ENCODE measurements at regions not wholly inside any gene's neighbourhood (a gene's known extent, or its start where the extent isn't known, plus 50 kb on each side); places are given as distances from the start of the nearest gene placed in this dataset.

- Mint-ChIP-seq H3K4me1 (0 out of 2 replicates have a peak, but pooled peaks cover 4% of the 10 kb centered on the region), H3K9me3 (no peaks in the 10 kb centered on the region), H3K27ac (no peak overlapping the region), H3K27me3 (ENCODE audit: low read depth) (no peaks in the 10 kb centered on the region), H3K4me3 (no peak overlapping the region), H3K36me3 (no peaks in the 10 kb centered on the region)
- ChIA-PET POLR2A (no interaction called here), CTCF (no interaction called here)
- ATAC-seq (no peak), DNase-seq (ENCODE audit: low spot score) (no peak)
- TF ChIP-seq CTCF (IDR thresholded peaks at IDR 0.05) (no peak), RORB (CRISPR knock-in tag; IDR thresholded peaks at IDR 0.05) (no peak), SMAD4 (CRISPR knock-in tag; IDR thresholded peaks at IDR 0.05) (no peak), STAT6 (CRISPR knock-in tag; conservative IDR thresholded peaks at IDR 0.05; ENCODE audit: low read depth) (no peak), SP1 (CRISPR knock-in tag; conservative IDR thresholded peaks at IDR 0.05) (no peak), NFE2L1 (CRISPR knock-in tag; IDR thresholded peaks at IDR 0.05) (no peak), ZSCAN18 (CRISPR knock-in tag; IDR thresholded peaks at IDR 0.05) (no peak), USF2 (CRISPR knock-in tag; IDR thresholded peaks at IDR 0.05) (no peak), ARID4B (CRISPR knock-in tag; IDR thresholded peaks at IDR 0.05; ENCODE audit: borderline replicate concordance) (no peak), FOXP1 (CRISPR knock-in tag; IDR thresholded peaks at IDR 0.05; ENCODE audit: borderline replicate concordance) (no peak), NFYB (CRISPR knock-in tag; conservative IDR thresholded peaks at IDR 0.05; ENCODE audit: low read depth) (no peak), EMX1 (CRISPR knock-in tag; IDR thresholded peaks at IDR 0.05) (no peak), SMAD3 (CRISPR knock-in tag; IDR thresholded peaks at IDR 0.05; ENCODE audit: borderline replicate concordance) (no peak), GTF2I (CRISPR knock-in tag; conservative IDR thresholded peaks at IDR 0.05) (no peak), MLX (CRISPR knock-in tag; IDR thresholded peaks at IDR 0.05) (no peak), OVOL2 (CRISPR knock-in tag; IDR thresholded peaks at IDR 0.05; ENCODE audit: borderline replicate concordance) (no peak), ATF1 (CRISPR knock-in tag; IDR thresholded peaks at IDR 0.05) (no peak), TCF7 (CRISPR knock-in tag; IDR thresholded peaks at IDR 0.05; ENCODE audit: low read depth) (no peak), FOXK1 (CRISPR knock-in tag; IDR thresholded peaks at IDR 0.05) (no peak), ZNF425 (CRISPR knock-in tag; conservative IDR thresholded peaks at IDR 0.05) (no peak)
Measured at GRCh38 chr2:128745946-128746345, 427.3 kb upstream of the HS6ST1 start.
